Liver (tissue), 8 donors: ENCODE measurements at regions not wholly inside any gene's neighbourhood (a gene's known extent, or its start where the extent isn't known, plus 50 kb on each side); places are given as distances from the start of the nearest gene placed in this dataset.

Experiments used
- DNase-seq: peaks from one replicate; pipeline ENCODE4 v3.0.0-alpha.2; 2017; ENCODE audit warnings: low spot score
- H3K27ac ChIP-seq, 2 donors: one replicate each; pipeline ENCODE4 v1.7.0; 2013; ENCODE audit warnings: inconsistent platforms in 2 of 2, low read length in 2 of 2, control low read depth in 1 of 2, low read depth in 1 of 2, mild to moderate bottlenecking in 1 of 2
- H3K27me3 ChIP-seq, 4 donors: one replicate each; pipeline versions ENCODE4 v1.6.1 to v1.7.0; 2013; ENCODE audit warnings: low read length in 3 of 4, inconsistent platforms in 1 of 4, mild to moderate bottlenecking in 1 of 4, moderate library complexity in 1 of 4; ENCODE audit not compliant: control insufficient read depth in 4 of 4, insufficient read depth in 4 of 4
- H3K36me3 ChIP-seq, 4 donors: one replicate each; pipeline versions ENCODE4 v1.6.1 to v1.7.0; 2013; ENCODE audit warnings: low read length in 3 of 4, mild to moderate bottlenecking in 3 of 4, low read depth in 1 of 4, moderate library complexity in 1 of 4; ENCODE audit not compliant: control insufficient read depth in 4 of 4, insufficient read depth in 3 of 4
- H3K4me1 ChIP-seq, 4 donors: one replicate each; pipeline versions ENCODE4 v1.6.1 to v1.7.0; 2013; ENCODE audit warnings: low read length in 3 of 4, mild to moderate bottlenecking in 3 of 4, moderate library complexity in 1 of 4; ENCODE audit not compliant: control insufficient read depth in 4 of 4, insufficient read depth in 4 of 4
- H3K4me3 ChIP-seq, 3 donors: one replicate each; pipeline versions ENCODE4 v1.6.1 to v1.7.0; 2013; ENCODE audit warnings: low read length in 3 of 3, control low read depth in 1 of 3, low read depth in 1 of 3, mild to moderate bottlenecking in 1 of 3
- H3K9ac ChIP-seq, 2 donors: one replicate each; pipeline ENCODE4 v1.7.0; 2013; ENCODE audit warnings: low read length in 2 of 2, mild to moderate bottlenecking in 2 of 2, moderate library complexity in 2 of 2, control low read depth in 1 of 2, low read depth in 1 of 2
- H3K9me3 ChIP-seq, 4 donors: one replicate each; pipeline versions ENCODE4 v1.6.1 to v1.7.0; 2013; ENCODE audit warnings: low read length in 3 of 4; ENCODE audit not compliant: control insufficient read depth in 4 of 4
- ATF3 ChIP-seq: IDR thresholded peaks from 2 replicates; pipeline ENCODE4 v1.6.1; 2016; ENCODE audit warnings: antibody characterized with exemption
- CTCF ChIP-seq: fragments of 150-350 bp; IDR thresholded peaks from 2 replicates; pipeline ENCODE4 v1.5.1; 2017; ENCODE audit warnings: improper control_type of control experiment, low read depth, low read length; ENCODE audit not compliant: missing input control
- EGR1 ChIP-seq, 2 donors: IDR thresholded peaks; 2 replicates each; pipeline ENCODE4 v1.6.1; 2016 to 2018; ENCODE audit warnings: antibody characterized with exemption in 2 of 2, low read depth in 2 of 2
- FOXA1 ChIP-seq: IDR thresholded peaks from 2 replicates; pipeline ENCODE4 v1.6.1; 2016; ENCODE audit warnings: antibody characterized with exemption
- FOXA2 ChIP-seq: IDR thresholded peaks from 2 replicates; pipeline ENCODE4 v1.6.1; 2016; ENCODE audit warnings: antibody characterized with exemption
- HNF4A ChIP-seq, 2 donors: conservative IDR thresholded peaks; 2 replicates each; pipeline ENCODE4 v1.6.1; 2016; ENCODE audit warnings: antibody characterized with exemption in 2 of 2, mild to moderate bottlenecking in 2 of 2
- HNF4G ChIP-seq: IDR thresholded peaks from 2 replicates; pipeline ENCODE4 v1.6.1; 2016; ENCODE audit warnings: antibody characterized with exemption
- JUND ChIP-seq, 2 donors: IDR thresholded peaks; 2 replicates each; pipeline ENCODE4 v1.6.1; 2016; ENCODE audit warnings: antibody characterized with exemption in 2 of 2
- MAX ChIP-seq: IDR thresholded peaks from 2 replicates; pipeline ENCODE4 v1.6.1; 2016; ENCODE audit warnings: antibody characterized with exemption
- REST ChIP-seq: IDR thresholded peaks from 2 replicates; pipeline ENCODE4 v1.6.1; 2016; ENCODE audit warnings: antibody characterized with exemption, mild to moderate bottlenecking
- RXRA ChIP-seq, 2 donors: IDR thresholded peaks; 2 replicates each; pipeline ENCODE4 v1.6.1; 2017 to 2018; ENCODE audit warnings: antibody characterized with exemption in 2 of 2, mild to moderate bottlenecking in 1 of 2
- TAF1 ChIP-seq: conservative IDR thresholded peaks from 2 replicates; pipeline ENCODE4 v1.6.1; 2016; ENCODE audit warnings: antibody characterized with exemption, mild to moderate bottlenecking
- YY1 ChIP-seq: IDR thresholded peaks from 2 replicates; pipeline ENCODE4 v1.6.1; 2016; ENCODE audit warnings: antibody characterized with exemption, mild to moderate bottlenecking
- ZBTB33 ChIP-seq: IDR thresholded peaks from 2 replicates; pipeline ENCODE4 v1.6.1; 2016; ENCODE audit warnings: antibody characterized with exemption
- WGBS: extraction: QIAGEN DNeasy Blood & Tissue Kit; methylation state at CpG from one replicate; pipeline ENCODE4 v1.1.7; 2013; 5-methylcytosine and 5-hydroxymethylcytosine counted together
- donor health status: healthy.
- donor health status: healthy.
- donor health status: healthy.
- donor health status: healthy.
- donor health status: healthy.

- Histone ChIP-seq H3K27me3 (no peaks in the 10 kb centered on the region), H3K27ac (no peak overlapping the region), H3K9me3 (no peaks in the 10 kb centered on the region), H3K36me3 (no peaks in the 10 kb centered on the region), H3K4me1 (peaks cover 3 to 5% (median 4%) of the 10 kb centered on the region in 4 donors), H3K4me3 (no peak overlapping the region), H3K9ac (no peak overlapping the region)
- no peak for TF ChIP-seq RXRA (IDR thresholded peaks at IDR 0.05)
- no peak for TF ChIP-seq REST
- no peak for TF ChIP-seq EGR1 (IDR thresholded peaks at IDR 0.05; ENCODE audit: low read depth in 2 of 2)
- TF ChIP-seq TAF1 = no peak
- TF ChIP-seq ATF3 = no peak
- TF ChIP-seq JUND (IDR thresholded peaks at IDR 0.05) = no peak
- no peak for TF ChIP-seq MAX
- no peak for TF ChIP-seq FOXA2
- no peak for TF ChIP-seq CTCF
- DNase-seq = no peak
- 87% methylated on average over 4 of the region's 4 CpGs for WGBS
Observed at GRCh38 chr6:87830907-87831306, 128.9 kb upstream of the AKIRIN2 start.

GRCh38 chr6:87829622-87830121, 127.6 kb upstream of the AKIRIN2 start:
- Histone ChIP-seq H3K4me3 (no peak overlapping the region), H3K9me3 (no peaks in the 10 kb centered on the region), H3K27me3 (no peaks in the 10 kb centered on the region), H3K4me1 (peaks cover 3 to 5% (median 4%) of the 10 kb centered on the region in 4 donors), H3K36me3 (no peaks in the 10 kb centered on the region), H3K9ac (no peak overlapping the region), H3K27ac (no peak overlapping the region)
- no peak for DNase-seq
- no peak for TF ChIP-seq YY1
- no peak for TF ChIP-seq FOXA1
- no peak for TF ChIP-seq HNF4G
- TF ChIP-seq CTCF = no peak
- no peak for TF ChIP-seq RXRA (IDR thresholded peaks at IDR 0.05)
- no peak for TF ChIP-seq TAF1
- no peak for TF ChIP-seq ZBTB33
- TF ChIP-seq HNF4A (conservative IDR thresholded peaks at IDR 0.05) = no peak
- no peak for TF ChIP-seq FOXA2
- TF ChIP-seq REST = no peak
